Activated CD8-positive, alpha-beta memory T cell treated with anti-CD3 and anti-CD28 coated beads, Interleukin-2, amount 10 ng/mL, durations not matched to agents 7 days and 5 days (primary cell): ENCODE measurements at regions not wholly inside any gene's neighbourhood (a gene's known extent, or its start where the extent isn't known, plus 50 kb on each side); places are given as distances from the start of the nearest gene placed in this dataset.
"Not testable (repeated sequence)": the region's sequence is repeated elsewhere in the genome, so short reads cannot be mapped to it uniquely, and the experiment has no call there.

Experiments used
- ATAC-seq: fragments of 150-1000 bp; cut with Tn5 transposase; one replicate; pipeline ENCODE4 v1.10.0; 2021; ENCODE audit warnings: moderate library complexity
- CTCF ChIA-PET: fragments of 350-600 bp; sonication (Branson Sonifier 250); formaldehyde crosslinking; loops from one replicate; lab custom pipeline; 2021; ENCODE audit warnings: antibody characterized with exemption; lab: Charles Lee
- DNase-seq: peaks from one replicate; pipeline ENCODE4 v3.0.0-alpha.2; 2020
- H3K27ac Mint-ChIP-seq: one replicate; pipeline ENCODE4 v1.8.0; 2021; ENCODE audit warnings: mild to moderate bottlenecking, mixed read lengths
- H3K27me3 Mint-ChIP-seq: one replicate; pipeline ENCODE4 v1.8.0; 2021; ENCODE audit warnings: mixed read lengths
- H3K36me3 Mint-ChIP-seq: one replicate; pipeline ENCODE4 v1.8.0; 2021; ENCODE audit warnings: mild to moderate bottlenecking, mixed read lengths
- H3K4me1 Mint-ChIP-seq: one replicate; pipeline ENCODE4 v1.8.0; 2021; ENCODE audit warnings: mixed read lengths
- H3K4me3 Mint-ChIP-seq: one replicate; pipeline ENCODE4 v1.8.0; 2021; ENCODE audit warnings: mild to moderate bottlenecking, moderate library complexity, mixed read lengths
- H3K9me3 Mint-ChIP-seq: one replicate; pipeline ENCODE4 v1.8.0; 2022; ENCODE audit warnings: low read depth, mixed read lengths

- DNase-seq (no peak), ATAC-seq (no peak)
- no peak overlapping the region for H3K27ac Mint-ChIP-seq
- no peaks in the 10 kb centered on the region for H3K36me3 Mint-ChIP-seq
- H3K9me3 Mint-ChIP-seq, result no peaks in the 10 kb centered on the region
- H3K4me1 Mint-ChIP-seq, result no peaks in the 10 kb centered on the region
- no peak overlapping the region for H3K4me3 Mint-ChIP-seq
- CTCF ChIA-PET, result no interaction called here
- H3K27me3 Mint-ChIP-seq, result peaks cover 4% of the 10 kb centered on the region
These were observed 136.5 kb upstream of the TNP1 start for GRCh38 chr2:216996279-216996845.

GRCh38 chr2:216994353-216994854 is 134.5 kb upstream of the TNP1 start:
- Mint-ChIP-seq H3K4me1 (no peaks in the 10 kb centered on the region), H3K27me3 (peaks cover 3% of the 10 kb centered on the region), H3K27ac (no peak overlapping the region), H3K4me3 (no peak overlapping the region), H3K36me3 (no peaks in the 10 kb centered on the region), H3K9me3 (no peaks in the 10 kb centered on the region)
- ATAC-seq (no peak), DNase-seq (no peak)
- CTCF ChIA-PET, result no interaction called here

- DNase-seq, result no peak
- Mint-ChIP-seq H3K27ac (no peak overlapping the region), H3K9me3 (no peaks in the 10 kb centered on the region), H3K36me3 (no peaks in the 10 kb centered on the region), H3K4me3 (no peak overlapping the region), H3K27me3 (no peaks in the 10 kb centered on the region), H3K4me1 (no peaks in the 10 kb centered on the region)
- CTCF ChIA-PET, result no interaction called here
- ATAC-seq, result no peak
These were observed 132.3 kb upstream of the TNP1 start for GRCh38 chr2:216992056-216992675.

- Mint-ChIP-seq H3K36me3 (no peaks in the 10 kb centered on the region), H3K9me3 (no peaks in the 10 kb centered on the region), H3K27ac (no peak overlapping the region), H3K4me3 (no peak overlapping the region), H3K4me1 (no peaks in the 10 kb centered on the region), H3K27me3 (no peaks in the 10 kb centered on the region)
- no peak for DNase-seq
- CTCF ChIA-PET, result no interaction called here
- ATAC-seq, result no peak
These were observed 131.7 kb upstream of the TNP1 start for GRCh38 chr2:216991563-216991962.

- Mint-ChIP-seq H3K4me1 (no peaks in the 10 kb centered on the region), H3K27ac (no peak overlapping the region), H3K36me3 (no peaks in the 10 kb centered on the region), H3K4me3 (no peak overlapping the region), H3K27me3 (no peaks in the 10 kb centered on the region), H3K9me3 (no peaks in the 10 kb centered on the region)
- no peak for DNase-seq
- CTCF ChIA-PET, result interaction anchor here (1.7 kb wide), 1 partner anchor 12 kb away, joined by 3 read pairs; no protein-coding TSS in a partner anchor
- no peak for ATAC-seq
These were observed 129.7 kb upstream of the TNP1 start for GRCh38 chr2:216989340-216990129.

GRCh38 chr2:216987252-216987821 is 127.5 kb upstream of the TNP1 start:
- ATAC-seq (no peak), DNase-seq (no peak)
- H3K4me1 Mint-ChIP-seq, result no peaks in the 10 kb centered on the region
- H3K9me3 Mint-ChIP-seq, result no peaks in the 10 kb centered on the region
- CTCF ChIA-PET, result no interaction called here
- no peaks in the 10 kb centered on the region for H3K36me3 Mint-ChIP-seq
- no peaks in the 10 kb centered on the region for H3K27me3 Mint-ChIP-seq
- no peak overlapping the region for H3K4me3 Mint-ChIP-seq
- no peak overlapping the region for H3K27ac Mint-ChIP-seq

GRCh38 chr2:216985658-216986141 is 125.8 kb upstream of the TNP1 start:
- ATAC-seq (no peak), DNase-seq (no peak)
- H3K36me3 Mint-ChIP-seq, result no peaks in the 10 kb centered on the region
- no peaks in the 10 kb centered on the region for H3K4me1 Mint-ChIP-seq
- no peak overlapping the region for H3K4me3 Mint-ChIP-seq
- CTCF ChIA-PET, result no interaction called here
- no peaks in the 10 kb centered on the region for H3K9me3 Mint-ChIP-seq
- H3K27ac Mint-ChIP-seq, result no peak overlapping the region
- H3K27me3 Mint-ChIP-seq, result no peaks in the 10 kb centered on the region

GRCh38 chr2:216984937-216985336 is 125.1 kb upstream of the TNP1 start:
- DNase-seq (no peak), ATAC-seq (no peak)
- Mint-ChIP-seq H3K4me1 (no peaks in the 10 kb centered on the region), H3K9me3 (no peaks in the 10 kb centered on the region), H3K36me3 (no peaks in the 10 kb centered on the region), H3K4me3 (no peak overlapping the region), H3K27me3 (peaks cover 4% of the 10 kb centered on the region), H3K27ac (no peak overlapping the region)
- CTCF ChIA-PET, result no interaction called here

- DNase-seq, CTCF ChIA-PET, ATAC-seq: not testable (repeated sequence)
These were observed 122.1 kb upstream of the TNP1 start for GRCh38 chr2:216981951-216982350.

GRCh38 chr2:216980510-216980909 is 120.6 kb upstream of the TNP1 start:
- DNase-seq, CTCF ChIA-PET, ATAC-seq, H3K4me3 Mint-ChIP-seq, H3K27ac Mint-ChIP-seq, H3K36me3 Mint-ChIP-seq, H3K9me3 Mint-ChIP-seq, H3K4me1 Mint-ChIP-seq, H3K27me3 Mint-ChIP-seq: not testable (repeated sequence)

More at GRCh38 chr2:216981951-216982350, 122.1 kb upstream of the TNP1 start:
- not testable (repeated sequence) for H3K4me3 Mint-ChIP-seq, H3K4me1 Mint-ChIP-seq, H3K27ac Mint-ChIP-seq, H3K27me3 Mint-ChIP-seq, H3K36me3 Mint-ChIP-seq, H3K9me3 Mint-ChIP-seq

- Mint-ChIP-seq H3K4me1 (no peaks in the 10 kb centered on the region), H3K9me3 (no peaks in the 10 kb centered on the region), H3K27me3 (peaks cover 2% of the 10 kb centered on the region), H3K36me3 (no peaks in the 10 kb centered on the region), H3K4me3 (no peak overlapping the region), H3K27ac (no peak overlapping the region)
- ATAC-seq, result no peak
- DNase-seq, result no peak
- CTCF ChIA-PET, result no interaction called here
These were observed 114.7 kb upstream of the TNP1 start for GRCh38 chr2:216974321-216975302.

- Mint-ChIP-seq H3K4me3 (no peak overlapping the region), H3K27ac (no peak overlapping the region), H3K4me1 (no peaks in the 10 kb centered on the region), H3K27me3 (no peaks in the 10 kb centered on the region), H3K36me3 (no peaks in the 10 kb centered on the region), H3K9me3 (no peaks in the 10 kb centered on the region)
- CTCF ChIA-PET, result no interaction called here
- DNase-seq (no peak), ATAC-seq (no peak)
These were observed 111.7 kb upstream of the TNP1 start for GRCh38 chr2:216971593-216971992.
